GM18873 (cell line): ENCODE measurements at regions not wholly inside any gene's neighbourhood (a gene's known extent, or its start where the extent isn't known, plus 50 kb on each side); places are given as distances from the start of the nearest gene placed in this dataset.
"Not testable (repeated sequence)": the region's sequence is repeated elsewhere in the genome, so short reads cannot be mapped to it uniquely, and the experiment has no call there.

ENCODE experiments used
- ATAC-seq: cut with Tn5 transposase; IDR thresholded peaks from one replicate; pipeline ENCODE4 v1.9.1; 2021; ENCODE audit warnings: mild to moderate bottlenecking, moderate library complexity, moderate number of reproducible peaks; ENCODE audit not compliant: unreplicated experiment, low FRiP score

GRCh38 chr16:51527349-51527748, 376.3 kb upstream of the SALL1 start:
- no peak for ATAC-seq

GRCh38 chr16:51526621-51527020, 375.6 kb upstream of the SALL1 start:
- ATAC-seq = no peak

- no peak for ATAC-seq
Observed at GRCh38 chr16:51524555-51525373, 373.7 kb upstream of the SALL1 start.

- ATAC-seq = no peak
Observed at GRCh38 chr16:51524070-51524469, 373.0 kb upstream of the SALL1 start.

GRCh38 chr16:51523400-51523799, 372.3 kb upstream of the SALL1 start:
- no peak for ATAC-seq

GRCh38 chr16:51522902-51523301, 371.8 kb upstream of the SALL1 start:
- no peak for ATAC-seq

GRCh38 chr16:51516960-51517359, 365.9 kb upstream of the SALL1 start:
- not testable (repeated sequence) for ATAC-seq

- ATAC-seq = no peak
Observed at GRCh38 chr16:51510416-51510815, 359.3 kb upstream of the SALL1 start.

GRCh38 chr16:51509336-51509735, 358.3 kb upstream of the SALL1 start:
- no peak for ATAC-seq

GRCh38 chr16:51508490-51509212, 357.6 kb upstream of the SALL1 start:
- no peak for ATAC-seq

GRCh38 chr16:51507286-51507685, 356.2 kb upstream of the SALL1 start:
- no peak for ATAC-seq

GRCh38 chr16:51500306-51500705, 349.2 kb upstream of the SALL1 start:
- no peak for ATAC-seq

GRCh38 chr16:51497541-51498211, 346.6 kb upstream of the SALL1 start:
- ATAC-seq = no peak

- no peak for ATAC-seq
Observed at GRCh38 chr16:51490866-51491265, 339.8 kb upstream of the SALL1 start.

- ATAC-seq = no peak
Observed at GRCh38 chr16:51487880-51488279, 336.8 kb upstream of the SALL1 start.

GRCh38 chr16:51474414-51475091, 323.5 kb upstream of the SALL1 start:
- no peak for ATAC-seq

- no peak for ATAC-seq
Observed at GRCh38 chr16:51473091-51473490, 322.0 kb upstream of the SALL1 start.

- ATAC-seq = no peak
Observed at GRCh38 chr16:51470492-51470891, 319.4 kb upstream of the SALL1 start.

GRCh38 chr16:51464996-51465395, 313.9 kb upstream of the SALL1 start:
- no peak for ATAC-seq

GRCh38 chr16:51461255-51461654, 310.2 kb upstream of the SALL1 start:
- ATAC-seq = no peak
